ENCODE measurements at regions not wholly inside any gene's neighbourhood (a gene's known extent, or its start where the extent isn't known, plus 50 kb on each side); places are given as distances from the start of the nearest gene placed in this dataset.

GRCh38 chr1:61004262-61005003 is 77.9 kb upstream of the NFIA start:
- Histone ChIP-seq H3K27me3 (ENCODE audit: insufficient read depth, low read depth) (no peaks in the 10 kb centered on the region), H2AFZ (ENCODE audit: low read depth) (no peak overlapping the region), H3K4me3 (IDR thresholded peaks at IDR 0.05; ENCODE audit: insufficient read depth, low read depth, low read length) (no peak overlapping the region), H3K36me3 (ENCODE audit: insufficient read depth) (no peaks in the 10 kb centered on the region), H3K79me2 (ENCODE audit: insufficient read depth, low read depth) (no peaks in the 10 kb centered on the region), H3K4me1 (ENCODE audit: low read depth, poor library complexity, severe bottlenecking) (no peaks in the 10 kb centered on the region), H4K20me1 (ENCODE audit: insufficient read depth) (no peaks in the 10 kb centered on the region), H3K27ac (no peak overlapping the region), H3K4me2 (no peak overlapping the region), H3K9ac (no peak overlapping the region)
- TF ChIP-seq CTCF (conservative IDR thresholded peaks at IDR 0.05; ENCODE audit: low read depth, low read length), result no peak

- no peaks in the 10 kb centered on the region for H3K27me3 ChIP-seq (ENCODE audit: insufficient read depth, low read depth)
- TF ChIP-seq CTCF (conservative IDR thresholded peaks at IDR 0.05; ENCODE audit: low read depth, low read length), result no peak
- no peaks in the 10 kb centered on the region for H4K20me1 ChIP-seq (ENCODE audit: insufficient read depth)
Observed at GRCh38 chr1:61000327-61000726, 82.0 kb upstream of the NFIA start.

GRCh38 chr1:60998786-60999185 is 83.6 kb upstream of the NFIA start:
- H3K27me3 ChIP-seq (ENCODE audit: insufficient read depth, low read depth), result no peaks in the 10 kb centered on the region
- H3K4me3 ChIP-seq (IDR thresholded peaks at IDR 0.05; ENCODE audit: insufficient read depth, low read depth, low read length), result no peak overlapping the region
- H3K36me3 ChIP-seq (ENCODE audit: insufficient read depth), result no peaks in the 10 kb centered on the region
- H3K9ac ChIP-seq, result no peak overlapping the region
- H3K79me2 ChIP-seq (ENCODE audit: insufficient read depth, low read depth), result no peaks in the 10 kb centered on the region
- TF ChIP-seq CTCF (conservative IDR thresholded peaks at IDR 0.05; ENCODE audit: low read depth, low read length), result no peak
- no peak overlapping the region for H2AFZ ChIP-seq (ENCODE audit: low read depth)
- no peaks in the 10 kb centered on the region for H3K4me1 ChIP-seq (ENCODE audit: low read depth, poor library complexity, severe bottlenecking)
- H4K20me1 ChIP-seq (ENCODE audit: insufficient read depth), result no peaks in the 10 kb centered on the region
- H3K4me2 ChIP-seq, result no peak overlapping the region
- no peak overlapping the region for H3K27ac ChIP-seq

More at GRCh38 chr1:61000327-61000726, 82.0 kb upstream of the NFIA start:
- H3K27ac ChIP-seq, result no peak overlapping the region
- H3K4me3 ChIP-seq (IDR thresholded peaks at IDR 0.05; ENCODE audit: insufficient read depth, low read depth, low read length), result no peak overlapping the region
- H3K36me3 ChIP-seq (ENCODE audit: insufficient read depth), result no peaks in the 10 kb centered on the region
- no peaks in the 10 kb centered on the region for H3K79me2 ChIP-seq (ENCODE audit: insufficient read depth, low read depth)
- no peak overlapping the region for H3K9ac ChIP-seq
- H3K4me2 ChIP-seq, result no peak overlapping the region
- no peaks in the 10 kb centered on the region for H3K4me1 ChIP-seq (ENCODE audit: low read depth, poor library complexity, severe bottlenecking)
- no peak overlapping the region for H2AFZ ChIP-seq (ENCODE audit: low read depth)

- Histone ChIP-seq H3K79me2 (ENCODE audit: insufficient read depth, low read depth) (no peaks in the 10 kb centered on the region), H2AFZ (ENCODE audit: low read depth) (no peak overlapping the region), H3K36me3 (ENCODE audit: insufficient read depth) (no peaks in the 10 kb centered on the region), H4K20me1 (ENCODE audit: insufficient read depth) (no peaks in the 10 kb centered on the region), H3K4me3 (IDR thresholded peaks at IDR 0.05; ENCODE audit: insufficient read depth, low read depth, low read length) (no peak overlapping the region), H3K27ac (no peak overlapping the region), H3K27me3 (ENCODE audit: insufficient read depth, low read depth) (no peaks in the 10 kb centered on the region), H3K4me1 (ENCODE audit: low read depth, poor library complexity, severe bottlenecking) (no peaks in the 10 kb centered on the region), H3K9ac (no peak overlapping the region), H3K4me2 (no peak overlapping the region)
- TF ChIP-seq CTCF (conservative IDR thresholded peaks at IDR 0.05; ENCODE audit: low read depth, low read length), result no peak
Observed at GRCh38 chr1:60994828-60995492, 87.4 kb upstream of the NFIA start.
